Testis (tissue), 2 donors: ENCODE measurements at regions not wholly inside any gene's neighbourhood (a gene's known extent, or its start where the extent isn't known, plus 50 kb on each side); places are given as distances from the start of the nearest gene placed in this dataset.

Experiments
- CTCF ChIP-seq, 3 experiments: fragments of 450-650 bp in 2 of 3; fragments of 200-600 bp in 1 of 3; sonication (generic) in 1 of 3; IDR thresholded peaks; one replicate each; pipeline ENCODE4 v1.5.1; 2016 to 2019; ENCODE audit warnings: antibody characterized with exemption in 3 of 3, mild to moderate bottlenecking in 2 of 3, moderate library complexity in 1 of 3
- POLR2A ChIP-seq: fragments of 450-650 bp; IDR thresholded peaks from one replicate; pipeline ENCODE4 v1.6.1; 2017; ENCODE audit warnings: antibody characterized with exemption, mild to moderate bottlenecking, moderate library complexity

- no peak for TF ChIP-seq POLR2A
- no peak for TF ChIP-seq CTCF (IDR thresholded peaks at IDR 0.05)
These were observed 53.8 kb upstream of the DACT2 start for GRCh38 chr6:168373389-168373788.
